COLO668 (cell line): ENCODE measurements at regions not wholly inside any gene's neighbourhood (a gene's known extent, or its start where the extent isn't known, plus 50 kb on each side); places are given as distances from the start of the nearest gene placed in this dataset.

Source experiments
- DNase-seq: peaks from one replicate; lab custom pipeline; 2025; ENCODE audit not compliant: unreplicated experiment; lab: John Stamatoyannopoulos, UW

GRCh38 chr4:96166806-96167205 is 326.9 kb downstream of the PDHA2 start:
- DNase-seq: no peak

GRCh38 chr4:96170198-96170597 is 330.3 kb downstream of the PDHA2 start:
- no peak for DNase-seq

GRCh38 chr4:96173756-96174155 is 333.9 kb downstream of the PDHA2 start:
- DNase-seq: no peak

DNA sequence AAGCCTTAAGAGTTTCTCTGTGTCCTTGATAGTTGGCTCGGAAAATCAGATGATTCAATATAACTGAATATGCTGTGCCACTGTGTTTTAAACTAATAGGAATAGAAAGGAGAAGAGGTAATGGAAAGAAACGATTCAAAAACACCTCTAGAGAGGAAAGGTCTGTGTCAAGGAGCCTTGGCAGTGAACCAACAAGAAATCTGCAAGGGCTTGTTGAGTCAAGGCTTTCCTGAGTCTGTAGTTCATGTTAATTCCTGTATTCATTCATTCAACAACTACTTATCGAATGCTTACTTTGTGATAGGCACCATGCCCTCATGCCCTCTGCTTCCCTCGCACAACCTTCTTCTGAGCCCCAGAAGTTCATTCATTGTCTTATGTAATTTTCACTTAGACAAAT is 336.0 kb downstream of the PDHA2 start:
- DNase-seq: no peak

- DNase-seq: no peak
These were observed 343.7 kb downstream of the PDHA2 start for GRCh38 chr4:96183611-96184010.

- no peak for DNase-seq
These were observed 346.7 kb downstream of the PDHA2 start for GRCh38 chr4:96186593-96186992.

- DNase-seq: no peak
These were observed 349.9 kb downstream of the PDHA2 start for GRCh38 chr4:96189761-96190160.

GRCh38 chr4:96193061-96193460 is 353.2 kb downstream of the PDHA2 start:
- DNase-seq: no peak

GRCh38 chr4:96194993-96195392 is 355.1 kb downstream of the PDHA2 start:
- no peak for DNase-seq

- no peak for DNase-seq
These were observed 365.4 kb downstream of the PDHA2 start for GRCh38 chr4:96205143-96205936.

GRCh38 chr4:96227515-96227914 is 387.6 kb downstream of the PDHA2 start:
- DNase-seq: no peak

DNA sequence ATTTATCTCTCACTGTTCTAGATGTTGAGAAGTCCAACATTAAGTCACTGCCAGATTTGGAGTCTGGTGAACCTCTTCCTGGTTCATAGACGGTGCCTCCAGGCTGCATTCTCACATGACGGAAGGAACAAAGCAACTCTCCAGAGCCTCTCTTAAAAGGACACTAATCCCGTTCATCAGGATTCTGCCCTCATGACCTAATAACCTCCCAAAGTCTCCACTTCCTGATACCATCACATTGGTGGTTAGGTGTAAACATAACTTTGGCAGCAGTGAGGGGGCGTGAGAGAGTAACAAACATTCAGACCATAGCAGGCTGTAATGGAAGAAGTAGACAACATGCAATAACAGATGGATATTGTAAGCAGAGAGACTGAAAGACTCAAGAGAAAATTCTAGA is 388.6 kb downstream of the PDHA2 start:
- DNase-seq: no peak

DNA sequence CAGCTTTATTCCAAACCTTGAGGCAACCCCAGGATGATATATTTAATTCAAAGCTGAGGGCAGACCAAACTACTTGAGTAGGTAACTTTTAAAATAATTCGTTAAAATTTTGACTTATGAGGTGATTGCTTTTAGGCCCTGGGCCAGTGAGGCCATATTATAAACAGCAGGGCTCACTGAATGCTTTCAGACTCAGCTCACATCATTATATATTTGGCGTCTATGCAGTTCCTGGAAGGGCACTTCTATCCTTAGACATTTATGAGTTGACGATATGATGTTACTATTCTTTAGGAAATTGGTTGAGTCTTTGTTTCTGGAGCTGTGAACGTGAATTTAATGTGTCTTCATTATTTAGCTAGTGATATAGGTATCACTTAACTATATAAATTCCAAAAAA is 400.1 kb downstream of the PDHA2 start:
- DNase-seq: no peak

DNA sequence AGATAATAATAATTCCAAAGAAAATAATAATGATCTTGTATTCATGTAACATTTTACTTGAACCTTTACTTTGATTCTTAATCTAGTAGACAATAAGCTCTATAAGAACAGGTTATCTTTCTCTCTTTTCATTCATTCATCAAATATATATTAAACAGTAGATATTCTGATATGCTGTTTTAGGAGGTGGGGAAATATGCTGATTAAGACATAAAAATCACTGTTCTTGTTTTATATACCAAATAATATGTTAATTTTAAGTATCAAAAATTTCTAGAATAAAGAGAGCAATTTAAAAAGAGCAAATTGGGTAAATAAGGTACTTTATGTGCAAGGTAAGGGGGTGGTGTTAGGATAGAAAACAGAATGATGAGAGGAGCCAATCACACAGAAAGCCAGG is 401.9 kb downstream of the PDHA2 start:
- DNase-seq: no peak

DNA sequence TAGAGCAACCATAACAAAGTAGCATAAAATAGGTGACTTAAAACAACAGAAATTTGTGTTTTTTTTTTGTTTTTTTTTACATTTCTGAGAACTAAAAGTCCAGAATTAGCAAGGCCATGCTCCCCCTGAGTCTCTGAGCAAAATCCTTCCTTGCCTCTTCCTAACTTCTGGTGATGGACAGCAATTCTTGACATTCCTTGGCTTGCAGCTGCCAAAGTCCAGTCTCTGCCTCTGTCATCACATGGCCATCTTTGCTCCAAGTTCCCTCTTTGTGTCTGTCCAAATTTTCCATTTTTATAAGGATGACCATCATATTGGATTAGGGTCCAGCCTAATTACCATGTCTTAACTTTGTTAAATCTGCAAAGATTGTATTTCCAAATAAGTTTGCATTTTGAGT is 407.2 kb downstream of the PDHA2 start:
- DNase-seq: no peak

GRCh38 chr4:96248225-96248624 is 408.3 kb downstream of the PDHA2 start:
- no peak for DNase-seq

- no peak for DNase-seq
These were observed 420.3 kb downstream of the PDHA2 start for GRCh38 chr4:96260064-96260682.

DNA sequence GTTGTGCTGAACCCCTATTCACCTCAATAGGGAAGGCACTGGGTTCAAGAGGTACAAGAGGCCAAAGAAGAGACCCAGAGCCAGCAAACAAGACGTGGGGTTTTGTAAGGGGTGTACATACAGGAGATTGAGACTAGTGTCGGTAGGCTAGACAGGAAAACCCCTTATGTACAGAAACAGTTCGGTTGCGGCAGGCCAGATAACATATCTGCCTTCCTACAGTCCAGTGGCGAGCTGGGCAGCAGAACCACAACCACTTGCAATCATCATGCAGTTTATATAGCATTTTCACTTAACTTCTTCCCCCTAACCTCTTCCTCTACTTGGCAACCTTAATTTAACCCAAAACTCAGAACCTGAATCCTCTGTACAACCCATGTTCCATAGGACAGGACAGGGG is 422.2 kb downstream of the PDHA2 start:
- DNase-seq: no peak

DNA sequence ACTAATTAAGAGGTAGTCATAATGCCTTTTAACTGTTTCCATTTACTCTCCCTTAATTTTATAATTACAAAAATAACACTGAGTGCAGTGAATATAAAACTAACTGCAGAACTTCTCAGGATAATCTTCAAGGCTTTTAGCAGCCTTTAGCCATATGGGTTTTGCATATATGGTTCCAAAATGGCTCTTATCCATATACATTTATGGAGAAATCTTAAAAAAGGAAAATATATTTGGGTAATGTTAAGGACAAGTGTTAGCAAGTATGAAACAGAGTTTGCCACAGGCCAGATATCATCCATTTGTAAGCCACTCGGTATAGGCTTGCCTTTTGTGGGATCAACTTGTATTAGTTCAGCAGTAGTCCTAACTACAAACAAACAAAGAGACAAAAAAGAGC is 423.4 kb downstream of the PDHA2 start:
- no peak for DNase-seq

DNA sequence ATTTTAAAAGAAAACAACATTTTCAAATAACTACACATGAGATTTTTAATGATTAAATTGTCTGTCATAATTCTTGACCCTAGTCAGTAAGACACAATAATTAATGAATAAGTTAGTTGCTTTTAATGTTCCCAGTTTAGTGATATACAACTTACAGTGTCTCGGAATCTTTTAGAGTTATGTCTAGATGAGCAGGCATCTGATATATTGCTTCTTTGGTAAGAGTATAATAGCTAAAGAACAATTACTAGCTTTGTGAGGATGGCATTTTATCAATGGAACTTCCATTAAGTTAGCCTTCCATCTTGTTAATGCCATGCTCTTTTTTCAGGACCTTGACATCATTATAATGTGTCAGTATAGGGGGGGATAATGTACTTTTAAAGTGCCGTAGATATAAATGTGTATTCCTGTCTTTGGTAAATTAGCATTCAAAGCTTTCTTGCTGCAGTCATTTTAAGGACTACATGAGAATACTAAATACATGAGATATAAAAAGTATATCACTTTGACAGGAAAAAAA is 425.1 kb downstream of the PDHA2 start:
- DNase-seq: no peak

DNA sequence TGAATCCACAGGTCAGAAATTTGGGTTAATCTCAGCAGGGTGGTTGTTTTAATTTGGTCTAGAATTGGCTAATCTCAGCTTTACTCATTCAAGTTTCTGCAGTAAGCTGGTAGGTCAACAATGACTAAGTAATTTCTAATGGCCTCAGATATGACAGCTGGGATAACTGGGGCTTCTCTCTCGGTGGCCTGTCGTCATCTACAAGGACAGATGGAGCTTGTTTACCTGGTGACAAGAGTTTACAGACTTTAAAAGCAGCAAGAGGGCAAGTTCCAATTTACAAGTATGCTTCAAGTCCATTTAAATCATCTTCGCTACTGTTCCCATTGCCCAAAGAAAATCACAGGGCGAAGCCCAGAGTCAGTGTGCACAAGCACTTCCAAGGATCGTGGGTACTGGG is 453.9 kb downstream of the PDHA2 start:
- DNase-seq: no peak

DNA sequence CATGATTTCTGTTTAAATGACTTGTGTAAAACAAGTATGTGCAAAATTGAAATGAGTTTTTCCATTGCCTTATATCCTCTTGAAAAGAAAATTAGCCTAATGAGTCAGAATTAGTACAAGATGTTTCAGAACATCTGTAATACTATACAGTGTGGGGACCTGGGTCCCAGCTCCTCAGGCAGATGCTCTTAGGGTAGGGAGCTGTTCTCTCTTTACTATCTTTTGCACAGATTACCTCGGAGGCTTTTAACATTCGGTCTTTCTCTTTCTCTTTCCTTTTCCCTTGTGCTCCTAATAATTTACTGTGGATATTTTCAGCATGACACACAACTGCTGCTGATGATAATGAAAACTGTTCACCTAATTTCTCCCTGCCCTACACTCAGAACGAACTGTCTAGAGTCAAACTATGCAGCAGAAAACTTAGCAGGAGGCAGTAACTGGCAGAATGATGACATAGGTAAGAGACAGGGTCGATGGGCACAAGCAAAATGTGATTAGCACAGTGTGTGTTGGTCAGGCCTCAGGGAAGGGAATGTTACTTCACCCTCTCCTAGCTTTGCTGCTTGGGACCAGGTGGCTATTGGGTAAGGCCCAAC is 455.3 kb downstream of the PDHA2 start:
- no peak for DNase-seq
